ENCODE measurements at regions not wholly inside any gene's neighbourhood (a gene's known extent, or its start where the extent isn't known, plus 50 kb on each side); places are given as distances from the start of the nearest gene placed in this dataset.
A peak's percentile ranks its signal among the peaks of the same experiment; 100 is the strongest.
"Not testable (repeated sequence)": the region's sequence is repeated elsewhere in the genome, so short reads cannot be mapped to it uniquely, and the experiment has no call there.

- DNase-seq, result no peak
Observed at GRCh38 chr7:81470724-81471379, 299.0 kb downstream of the HGF start.

GRCh38 chr7:81469869-81470723 lies 299.8 kb downstream of the HGF start:
- no peak for DNase-seq

GRCh38 chr7:81469153-81469868 lies 300.5 kb downstream of the HGF start:
- DNase-seq, result no peak

- no peak for DNase-seq
Observed at GRCh38 chr7:81468526-81468925, 301.3 kb downstream of the HGF start.

GRCh38 chr7:81467964-81468363 lies 301.9 kb downstream of the HGF start:
- no peak for DNase-seq

GRCh38 chr7:81462672-81463071 lies 307.2 kb downstream of the HGF start:
- DNase-seq, result no peak

- peak; percentile 17 for DNase-seq
Observed at GRCh38 chr7:81460250-81461045, 309.4 kb downstream of the HGF start.

GRCh38 chr7:81459485-81459884 lies 310.4 kb downstream of the HGF start:
- no peak for DNase-seq

- no peak for DNase-seq
Observed at GRCh38 chr7:81457852-81458522, 311.9 kb downstream of the HGF start.

GRCh38 chr7:81453770-81454169 lies 316.1 kb downstream of the HGF start:
- DNase-seq, result not testable (repeated sequence)

- DNase-seq, result no peak
Observed at GRCh38 chr7:81449105-81449504, 320.7 kb downstream of the HGF start.

- DNase-seq, result peak; percentile 31
Observed at GRCh38 chr7:81447351-81447952, 322.4 kb downstream of the HGF start.

GRCh38 chr7:81446212-81446611 lies 323.6 kb downstream of the HGF start:
- no peak for DNase-seq

GRCh38 chr7:81445462-81445861 lies 324.4 kb downstream of the HGF start:
- DNase-seq, result no peak

- no peak for DNase-seq
Observed at GRCh38 chr7:81441750-81442149, 328.1 kb downstream of the HGF start.

- no peak for DNase-seq
Observed at GRCh38 chr7:81439591-81439990, 330.3 kb downstream of the HGF start.

GRCh38 chr7:81437160-81437559 lies 332.7 kb downstream of the HGF start:
- DNase-seq, result not testable (repeated sequence)

GRCh38 chr7:81433692-81434331 lies 336.0 kb downstream of the HGF start:
- no peak for DNase-seq

GRCh38 chr7:81433206-81433605 lies 336.6 kb downstream of the HGF start:
- no peak for DNase-seq

- no peak for DNase-seq
Observed at GRCh38 chr7:81430761-81431160, 339.1 kb downstream of the HGF start.

GRCh38 chr7:81430150-81430549 lies 339.7 kb downstream of the HGF start:
- no peak for DNase-seq
